GM19452 (cell line): ENCODE measurements at regions not wholly inside any gene's neighbourhood (a gene's known extent, or its start where the extent isn't known, plus 50 kb on each side); places are given as distances from the start of the nearest gene placed in this dataset.

Experiments used
- ATAC-seq: cut with Tn5 transposase; IDR thresholded peaks from one replicate; pipeline ENCODE4 v1.9.1; 2021; ENCODE audit not compliant: unreplicated experiment

DNA sequence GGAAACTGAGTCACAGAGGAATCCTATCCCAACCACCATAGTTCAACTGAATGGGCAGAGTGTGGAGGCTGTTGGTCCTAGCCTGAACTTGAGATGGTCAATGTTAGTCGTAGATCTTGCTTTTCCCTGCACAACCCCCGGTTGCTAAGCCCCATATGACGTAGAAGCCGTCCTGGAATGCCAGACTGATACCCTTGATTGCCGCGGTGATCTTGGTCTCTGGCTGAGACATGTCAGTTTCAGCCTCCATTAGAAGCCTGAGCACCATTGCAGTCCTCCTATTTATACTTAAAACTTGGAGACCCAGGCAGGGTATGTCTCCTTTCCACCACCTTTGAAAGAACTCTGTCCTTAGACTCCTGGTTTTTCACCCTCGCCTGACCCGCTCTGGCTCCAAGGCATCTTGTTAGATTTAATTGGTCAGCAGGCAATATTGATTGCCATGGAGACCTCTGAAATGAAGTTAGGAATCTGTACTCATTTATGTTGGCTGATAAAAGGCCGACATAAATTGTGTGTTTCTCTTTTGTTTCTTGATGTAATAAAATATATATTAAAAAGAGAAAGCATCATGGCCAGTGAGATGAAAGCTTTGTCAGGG is 53.4 kb downstream of the RPLP1 start:
- no peak for ATAC-seq

DNA sequence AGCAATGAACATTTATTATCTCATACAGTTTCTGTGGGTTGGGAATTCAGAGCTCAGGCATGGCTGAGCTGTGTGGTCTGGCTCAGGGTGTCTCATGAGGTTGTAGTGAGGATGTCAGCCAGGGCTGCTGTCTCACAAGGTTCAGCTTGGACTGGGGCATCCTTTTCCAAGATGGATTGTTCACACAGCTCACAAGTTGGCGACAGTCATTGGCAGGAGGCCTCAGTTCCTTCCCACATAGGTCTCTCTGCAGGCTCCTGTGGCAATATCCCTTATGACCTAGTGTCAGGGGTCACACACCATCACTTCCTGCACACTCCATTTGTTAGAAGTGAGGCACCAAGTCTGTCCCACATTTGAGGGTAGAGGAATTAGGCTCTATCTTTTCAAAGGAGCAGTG is 56.0 kb downstream of the RPLP1 start:
- ATAC-seq: no peak

- no peak for ATAC-seq
These were observed 56.5 kb downstream of the RPLP1 start for GRCh38 chr15:69509131-69509530.

- ATAC-seq: no peak
These were observed 57.9 kb downstream of the RPLP1 start for GRCh38 chr15:69510556-69510955.

GRCh38 chr15:69511015-69511414 is 58.4 kb downstream of the RPLP1 start:
- ATAC-seq: no peak

GRCh38 chr15:69511716-69512340 is 59.2 kb downstream of the RPLP1 start:
- no peak for ATAC-seq

DNA sequence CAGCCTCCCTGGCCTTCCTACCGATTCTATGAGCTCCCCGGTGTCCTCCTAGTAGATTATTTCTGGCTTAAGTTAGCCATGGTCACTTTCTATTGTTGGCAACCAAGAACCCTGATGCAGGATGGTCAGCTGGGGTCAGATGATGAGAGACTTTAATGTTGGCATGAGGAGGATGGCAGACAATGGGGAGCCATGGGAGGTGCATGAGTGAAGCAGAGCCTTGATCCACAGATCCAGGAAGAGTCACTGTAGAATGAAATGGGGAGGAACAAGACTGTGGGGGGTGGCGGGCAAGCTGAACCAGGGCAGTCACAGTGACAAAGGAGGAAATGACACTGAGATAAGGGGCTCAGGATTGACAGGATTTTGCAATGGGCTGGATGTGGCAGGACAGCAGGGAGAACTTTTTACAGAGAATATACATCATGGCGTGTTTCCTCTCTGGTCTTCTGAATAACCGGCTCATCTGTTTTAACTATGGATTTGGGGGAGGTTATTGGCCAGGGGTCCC is 60.9 kb downstream of the RPLP1 start:
- ATAC-seq: no peak

GRCh38 chr15:69513986-69514385 is 61.4 kb downstream of the RPLP1 start:
- no peak for ATAC-seq

DNA sequence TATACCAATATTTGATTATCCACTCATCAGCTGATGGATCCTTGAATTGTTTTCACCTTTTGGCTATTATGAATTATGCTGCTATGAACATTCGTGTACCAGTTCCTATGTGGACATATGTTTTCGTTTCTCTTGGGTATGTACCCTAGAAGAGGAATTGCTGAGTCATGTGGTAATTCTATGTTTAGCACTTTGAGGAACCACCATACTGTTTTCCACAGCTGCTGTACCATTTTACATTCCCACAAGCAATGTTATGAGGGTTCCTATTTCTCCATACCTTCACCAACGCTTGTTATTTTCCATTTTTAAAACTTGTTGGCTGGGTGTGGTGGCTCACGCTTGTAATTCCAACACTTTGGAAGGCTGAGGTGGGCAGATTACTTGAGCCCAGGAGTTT is 62.9 kb downstream of the RPLP1 start:
- ATAC-seq: no peak

- no peak for ATAC-seq
These were observed 63.3 kb downstream of the RPLP1 start for GRCh38 chr15:69515926-69516325.

- ATAC-seq: no peak
These were observed 64.4 kb downstream of the RPLP1 start for GRCh38 chr15:69517052-69517451.

DNA sequence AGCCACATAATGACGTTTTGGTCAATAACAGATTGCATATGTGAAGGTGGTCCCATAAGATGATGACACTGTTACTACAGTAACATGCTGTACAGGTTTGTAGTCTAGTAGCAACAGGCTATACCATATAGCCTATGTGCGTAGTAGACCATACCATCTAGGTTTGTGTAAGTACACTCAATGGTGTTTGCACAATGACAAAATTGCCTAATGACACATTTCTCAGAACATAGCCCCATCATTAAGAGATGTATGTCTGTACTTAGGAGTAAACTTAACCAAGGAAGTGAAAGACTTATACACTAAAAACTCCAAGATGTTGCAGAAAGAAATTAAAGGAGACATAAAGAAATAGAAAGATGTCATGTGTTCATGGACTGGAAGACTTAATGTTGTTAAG is 66.2 kb downstream of the RPLP1 start:
- ATAC-seq: no peak

- no peak for ATAC-seq
These were observed 67.4 kb downstream of the RPLP1 start for GRCh38 chr15:69520067-69520466.

- no peak for ATAC-seq
These were observed 69.7 kb downstream of the RPLP1 start for GRCh38 chr15:69522361-69522760.

- ATAC-seq: no peak
These were observed 70.7 kb downstream of the RPLP1 start for GRCh38 chr15:69523010-69524001.

DNA sequence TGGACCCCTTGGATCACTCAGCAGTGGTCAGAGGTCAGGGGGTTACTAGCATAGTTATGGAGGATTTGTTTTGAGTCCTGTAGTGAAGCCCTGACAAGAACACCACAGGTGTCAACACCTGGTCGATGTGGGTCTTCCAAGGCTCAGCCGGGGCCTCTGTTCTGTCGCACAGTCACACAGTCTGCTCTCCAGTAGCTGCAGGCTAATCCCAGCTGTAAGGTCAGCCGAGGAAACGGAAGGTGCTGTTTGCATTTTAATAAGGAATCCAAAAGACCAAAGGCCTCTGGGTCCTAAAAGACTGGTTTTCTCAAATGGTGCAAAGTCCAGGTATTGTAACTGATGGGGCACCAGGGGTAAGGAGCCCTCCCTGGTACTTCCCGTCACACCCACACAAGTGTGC is 71.7 kb downstream of the RPLP1 start:
- ATAC-seq: no peak

DNA sequence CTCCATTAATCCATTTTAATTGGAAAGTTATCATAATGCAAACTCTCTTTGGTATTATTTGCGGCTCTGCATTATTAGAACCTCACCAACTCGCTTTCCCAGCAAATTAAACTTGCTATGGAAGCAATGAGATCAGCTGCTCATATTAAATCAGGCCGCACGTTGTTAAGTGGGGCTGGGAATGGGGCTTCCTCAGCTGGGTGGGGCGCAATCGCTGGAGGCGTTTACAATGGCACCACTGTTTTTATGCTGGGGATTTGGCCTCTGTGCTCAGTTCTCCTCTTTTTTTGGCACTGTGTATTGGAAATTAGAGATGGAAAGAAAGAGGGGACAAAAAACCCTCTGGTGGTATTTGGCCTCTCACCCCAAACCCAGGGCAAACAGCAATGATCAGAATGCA is 72.2 kb downstream of the RPLP1 start:
- ATAC-seq: no peak

DNA sequence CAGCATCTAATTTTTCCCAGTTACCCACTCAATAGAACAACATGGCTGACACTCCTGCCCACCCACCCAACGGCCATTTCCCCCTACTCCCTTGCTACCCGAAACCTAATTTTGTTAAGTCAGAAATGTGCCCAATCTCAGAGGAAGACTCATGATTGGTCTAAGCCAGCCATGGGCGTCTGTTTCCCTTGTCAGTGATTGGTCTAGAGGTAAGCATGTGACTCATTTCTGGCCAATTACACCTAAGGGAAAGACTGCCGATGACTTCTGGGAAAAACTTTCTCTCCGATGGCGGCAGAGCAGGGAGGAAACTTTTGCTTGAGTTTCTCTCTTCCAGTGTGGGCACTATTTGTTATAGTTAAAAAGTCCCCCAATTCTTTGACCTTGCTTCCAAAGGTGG is 72.9 kb downstream of the RPLP1 start:
- no peak for ATAC-seq

GRCh38 chr15:69526081-69527061 is 73.8 kb downstream of the RPLP1 start:
- no peak for ATAC-seq

GRCh38 chr15:69529141-69529540 is 76.5 kb downstream of the RPLP1 start:
- ATAC-seq: no peak
